T-helper 22 cell (primary cell): ENCODE measurements at regions not wholly inside any gene's neighbourhood (a gene's known extent, or its start where the extent isn't known, plus 50 kb on each side); places are given as distances from the start of the nearest gene placed in this dataset.

Experiments
- DNase-seq: peaks from one replicate; pipeline ENCODE4 v3.0.0-alpha.2; 2020; ENCODE audit warnings: low read depth

DNA sequence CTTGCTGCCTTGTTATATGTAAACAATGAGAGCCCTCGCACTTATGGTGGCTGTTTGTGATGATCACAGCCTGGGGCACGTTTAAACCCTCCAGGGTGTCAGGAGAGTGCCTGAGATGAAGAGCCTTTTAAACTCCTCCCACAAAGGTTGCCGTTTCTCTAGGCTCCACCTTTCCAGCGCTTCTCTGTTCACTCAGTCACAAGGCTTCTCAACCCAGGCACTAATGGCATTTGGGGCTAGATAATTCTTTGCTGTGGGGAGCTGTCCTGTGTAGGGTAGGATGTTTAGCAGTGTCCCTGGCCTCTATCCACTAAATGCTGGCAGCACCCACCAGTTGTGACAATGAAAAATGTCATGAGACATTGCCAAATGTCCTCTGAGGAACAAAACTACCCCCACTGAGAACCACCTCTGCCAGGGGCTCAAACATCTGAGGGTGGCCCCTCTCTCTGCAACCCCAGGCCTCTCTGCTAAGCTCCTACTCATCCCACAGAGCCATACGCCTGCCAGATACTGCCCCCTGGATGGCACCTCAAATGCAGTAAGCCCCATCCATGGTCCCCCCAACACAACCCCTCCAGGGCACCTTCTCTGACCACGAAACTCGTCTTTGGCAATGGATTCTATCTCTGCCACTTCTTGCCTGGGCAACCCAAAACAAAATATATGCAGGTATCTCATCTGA, 144.3 kb upstream of the ZMIZ1 start:
- no peak for DNase-seq

GRCh38 chr10:78925275-78925674, 143.5 kb upstream of the ZMIZ1 start:
- no peak for DNase-seq

DNA sequence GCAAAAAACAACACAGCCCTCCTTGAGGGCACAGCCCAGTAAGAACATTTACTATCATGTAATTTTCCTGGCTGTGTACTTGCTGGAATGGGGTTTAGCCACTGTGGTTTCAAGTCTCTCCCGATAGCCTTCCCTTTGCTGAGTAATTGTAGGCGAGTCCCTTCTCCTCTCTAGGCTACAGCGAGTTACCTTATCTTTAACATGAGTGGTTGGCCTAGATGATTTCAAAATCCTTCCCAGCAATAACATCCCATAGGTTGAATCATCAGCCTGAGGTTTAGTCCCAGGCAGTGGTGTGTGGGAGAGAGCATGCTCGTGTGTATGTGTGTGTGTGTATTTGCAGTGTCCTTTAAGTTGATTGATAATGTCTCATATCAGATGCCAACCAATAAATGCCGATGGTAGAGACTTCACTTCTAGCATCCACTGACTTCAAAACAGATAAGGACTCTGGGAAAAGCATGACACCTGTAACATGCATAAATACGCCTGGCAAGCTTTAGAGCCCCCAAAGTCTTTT, 142.9 kb upstream of the ZMIZ1 start:
- no peak for DNase-seq

GRCh38 chr10:78927257-78927995, 141.3 kb upstream of the ZMIZ1 start:
- no peak for DNase-seq

DNA sequence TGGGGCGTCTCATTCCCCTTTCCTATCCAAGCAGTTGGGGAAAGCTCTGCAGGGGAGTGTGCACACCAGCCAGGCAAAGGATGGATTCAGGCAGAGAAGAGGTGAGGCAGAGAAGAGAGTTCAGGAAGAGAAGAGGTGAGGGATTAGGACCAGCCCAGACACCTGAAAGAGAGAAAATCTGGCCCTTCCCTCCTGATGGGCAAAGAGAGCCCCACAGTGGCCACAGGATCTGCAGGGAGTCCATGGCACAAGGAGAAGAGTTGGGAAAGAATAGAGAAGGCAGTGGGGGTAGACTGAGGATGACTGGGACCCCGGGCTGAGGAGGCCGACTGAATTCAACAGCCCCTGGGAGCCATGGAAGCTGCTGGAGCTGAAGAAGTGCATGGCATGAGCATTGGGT, 140.4 kb upstream of the ZMIZ1 start:
- no peak for DNase-seq

DNA sequence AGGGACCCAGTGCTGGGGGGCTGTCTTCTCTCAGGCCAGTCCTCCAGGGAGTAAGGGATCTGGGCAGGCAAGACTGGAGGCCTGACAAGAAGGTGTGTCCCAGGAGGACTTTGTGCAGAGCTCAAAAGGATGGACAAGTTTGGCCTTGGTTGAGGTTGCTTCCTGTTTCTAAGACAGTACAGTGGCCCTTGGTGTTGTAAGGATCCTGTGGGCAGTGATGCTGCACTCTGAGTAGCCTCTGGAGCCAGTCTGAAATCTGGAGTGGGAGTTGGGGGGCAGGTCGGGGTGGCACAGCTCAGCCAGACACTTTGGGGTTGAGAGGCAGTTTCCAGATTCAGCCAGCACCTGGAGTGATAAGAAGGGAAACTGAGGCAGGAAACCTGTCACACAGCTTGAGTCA, 139.2 kb upstream of the ZMIZ1 start:
- no peak for DNase-seq

DNA sequence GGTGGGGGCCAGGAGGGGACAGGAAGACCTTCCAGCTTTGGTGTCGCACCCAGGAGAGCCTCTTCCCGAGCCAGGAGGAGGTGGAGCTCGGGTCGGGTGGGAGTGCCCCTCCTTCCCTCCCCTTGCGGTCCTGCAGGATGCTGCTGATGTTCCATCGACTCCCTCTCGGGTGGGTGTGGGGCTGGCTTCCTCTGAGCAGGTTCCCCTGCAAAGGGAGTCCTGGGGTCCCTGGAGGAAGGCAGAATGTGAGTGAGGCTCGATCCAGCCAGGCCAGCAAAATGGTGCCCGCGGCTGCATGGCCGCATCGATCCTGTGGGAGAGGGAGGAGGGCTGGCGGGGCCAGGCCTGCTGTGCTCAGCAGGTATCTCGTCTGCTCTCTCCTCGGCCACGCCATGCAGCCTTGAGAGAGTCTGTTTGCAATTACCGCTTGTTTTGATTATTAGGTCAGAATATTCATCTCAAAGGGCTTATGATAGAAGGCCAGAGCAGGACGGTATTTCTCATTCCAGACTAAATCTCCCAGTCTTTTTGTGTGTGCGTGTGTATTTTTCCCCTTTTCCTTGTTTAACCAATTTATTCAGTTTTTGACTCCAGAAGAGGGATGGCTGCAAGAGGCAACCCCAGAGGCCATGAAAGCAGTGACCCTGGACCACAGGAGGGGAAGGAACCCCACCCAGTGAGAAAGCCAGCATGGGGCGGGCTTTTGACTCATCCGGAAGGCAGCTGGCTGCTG, 137.3 kb upstream of the ZMIZ1 start:
- DNase-seq = no peak

GRCh38 chr10:78932054-78932386, 136.7 kb upstream of the ZMIZ1 start:
- no peak for DNase-seq

- DNase-seq = no peak
Observed at GRCh38 chr10:78932861-78933260, 135.9 kb upstream of the ZMIZ1 start.

- DNase-seq = no peak
Observed at GRCh38 chr10:78933828-78934531, 134.8 kb upstream of the ZMIZ1 start.

DNA sequence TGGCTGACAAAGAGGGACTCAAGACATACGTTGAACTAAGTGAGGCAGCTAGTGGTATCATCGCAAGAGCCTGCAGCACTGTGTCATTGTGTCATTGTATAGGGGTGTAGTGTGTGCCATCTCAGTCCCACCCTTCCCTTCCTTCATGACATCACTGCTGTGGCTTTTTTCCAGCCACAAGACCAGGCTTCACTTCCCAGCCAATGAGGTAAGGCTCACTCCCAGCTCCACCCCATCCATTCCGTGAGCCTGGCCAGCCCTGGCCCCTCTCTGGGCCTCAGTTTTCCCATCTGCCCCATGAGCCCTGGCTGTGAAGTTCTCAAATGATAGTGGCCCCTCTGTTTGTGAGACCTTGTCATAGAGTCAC, 134.3 kb upstream of the ZMIZ1 start:
- no peak for DNase-seq

DNA sequence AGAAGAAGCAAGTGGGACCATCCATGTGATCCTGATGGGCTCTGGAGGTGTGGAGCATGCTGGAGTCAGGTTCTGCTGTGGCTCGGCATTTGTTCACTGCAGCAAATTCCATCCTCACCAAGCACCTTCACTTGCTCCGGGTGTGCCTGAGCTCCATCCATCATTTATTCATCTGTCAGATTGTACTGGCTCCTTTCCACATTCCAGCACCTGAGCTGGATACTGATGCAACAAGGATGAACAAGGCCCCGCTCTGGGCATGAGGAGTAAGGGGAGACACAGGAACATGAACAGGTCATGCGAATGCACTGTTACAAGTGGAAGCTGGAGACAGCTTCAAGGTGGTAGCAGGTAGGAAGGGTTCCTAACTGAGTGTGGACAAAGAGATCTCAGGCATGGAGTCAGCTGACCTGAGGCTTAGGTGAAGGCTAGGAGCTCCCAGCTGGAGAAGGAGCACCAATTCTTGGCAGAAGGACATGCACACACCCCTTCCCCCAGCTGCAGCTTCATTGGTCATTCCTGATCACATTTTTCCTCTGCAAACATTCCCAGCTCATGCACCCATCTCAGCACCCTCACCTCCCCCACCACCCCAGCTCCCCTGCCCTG, 133.7 kb upstream of the ZMIZ1 start:
- no peak for DNase-seq

DNA sequence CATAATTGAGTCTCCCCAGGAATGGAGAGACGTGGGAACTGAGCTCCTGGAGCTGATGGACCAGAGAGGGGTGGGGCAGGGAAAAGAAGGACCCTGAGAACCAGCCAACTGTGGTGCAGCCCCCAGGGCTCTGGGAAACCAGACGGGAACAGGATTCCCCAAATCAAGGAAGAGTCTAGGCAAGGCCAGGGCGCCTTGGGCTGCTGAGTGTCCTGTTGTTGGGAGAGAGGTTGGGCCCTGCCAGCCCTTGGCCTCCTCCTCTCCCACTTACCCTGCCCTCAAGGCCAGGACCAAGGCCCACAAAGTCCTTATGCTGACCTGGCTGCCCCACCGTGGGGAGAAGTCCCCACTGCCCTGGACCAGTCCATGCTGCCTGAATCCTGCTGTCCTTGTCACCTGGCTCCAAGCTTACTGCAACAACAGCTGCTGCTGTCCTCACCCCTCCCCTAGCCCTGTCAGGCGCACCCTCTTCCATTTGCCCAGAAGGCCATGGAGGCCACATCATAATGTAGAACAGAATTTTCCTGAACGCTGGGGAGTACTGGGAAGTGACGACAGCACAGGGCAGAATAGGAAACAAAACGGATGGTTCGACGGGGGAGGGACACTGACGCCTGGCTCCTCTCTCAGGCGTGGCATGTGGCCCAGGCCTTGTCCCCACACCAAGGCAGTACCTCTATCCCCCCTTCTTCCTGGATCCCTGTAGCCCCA, 132.9 kb upstream of the ZMIZ1 start:
- no peak for DNase-seq

GRCh38 chr10:78936412-78937342, 132.1 kb upstream of the ZMIZ1 start:
- DNase-seq = no peak

GRCh38 chr10:78937393-78937792, 131.4 kb upstream of the ZMIZ1 start:
- DNase-seq = no peak

DNA sequence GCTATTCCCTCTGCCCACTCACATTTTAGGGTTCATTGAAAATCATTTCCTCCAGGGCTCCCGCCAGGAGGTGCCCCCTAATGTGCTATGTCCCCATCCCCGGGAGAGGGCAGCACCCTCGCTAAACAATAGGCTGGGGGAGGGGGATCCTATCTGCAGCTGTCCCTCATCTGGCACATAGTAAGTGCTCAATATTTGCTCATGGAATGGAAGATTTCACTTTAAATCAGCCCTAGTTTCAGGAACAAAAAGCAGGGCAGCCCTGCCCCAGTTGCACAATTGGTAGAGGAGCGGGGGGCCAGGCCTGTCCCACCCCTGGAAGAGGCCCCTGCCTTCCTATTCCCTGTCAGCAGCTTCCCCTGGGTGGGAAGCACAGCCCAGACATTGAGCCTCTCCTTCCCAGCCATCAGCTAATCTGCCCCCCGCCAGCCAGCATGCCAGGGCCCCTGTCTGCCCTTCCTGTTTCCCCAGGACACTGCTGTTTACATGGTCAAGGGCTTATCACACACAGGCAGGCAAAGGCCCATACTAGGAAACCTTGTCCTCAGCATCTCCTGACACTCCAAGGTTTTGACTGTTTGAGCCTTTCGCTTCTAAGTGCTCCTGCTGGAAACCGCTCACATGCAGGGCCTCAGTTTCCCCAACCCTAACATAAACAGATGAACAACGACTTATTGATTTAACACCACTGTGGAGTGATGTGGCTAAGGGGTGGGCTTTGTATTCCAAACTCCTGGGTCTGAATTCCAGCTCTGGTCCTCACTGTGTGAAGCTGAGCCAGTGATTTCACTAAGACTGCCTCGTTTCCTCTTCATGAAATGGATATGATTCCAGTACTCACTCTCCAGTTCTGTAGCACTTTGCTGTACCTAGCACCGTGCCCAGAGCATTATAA, 130.7 kb upstream of the ZMIZ1 start:
- DNase-seq = no peak

DNA sequence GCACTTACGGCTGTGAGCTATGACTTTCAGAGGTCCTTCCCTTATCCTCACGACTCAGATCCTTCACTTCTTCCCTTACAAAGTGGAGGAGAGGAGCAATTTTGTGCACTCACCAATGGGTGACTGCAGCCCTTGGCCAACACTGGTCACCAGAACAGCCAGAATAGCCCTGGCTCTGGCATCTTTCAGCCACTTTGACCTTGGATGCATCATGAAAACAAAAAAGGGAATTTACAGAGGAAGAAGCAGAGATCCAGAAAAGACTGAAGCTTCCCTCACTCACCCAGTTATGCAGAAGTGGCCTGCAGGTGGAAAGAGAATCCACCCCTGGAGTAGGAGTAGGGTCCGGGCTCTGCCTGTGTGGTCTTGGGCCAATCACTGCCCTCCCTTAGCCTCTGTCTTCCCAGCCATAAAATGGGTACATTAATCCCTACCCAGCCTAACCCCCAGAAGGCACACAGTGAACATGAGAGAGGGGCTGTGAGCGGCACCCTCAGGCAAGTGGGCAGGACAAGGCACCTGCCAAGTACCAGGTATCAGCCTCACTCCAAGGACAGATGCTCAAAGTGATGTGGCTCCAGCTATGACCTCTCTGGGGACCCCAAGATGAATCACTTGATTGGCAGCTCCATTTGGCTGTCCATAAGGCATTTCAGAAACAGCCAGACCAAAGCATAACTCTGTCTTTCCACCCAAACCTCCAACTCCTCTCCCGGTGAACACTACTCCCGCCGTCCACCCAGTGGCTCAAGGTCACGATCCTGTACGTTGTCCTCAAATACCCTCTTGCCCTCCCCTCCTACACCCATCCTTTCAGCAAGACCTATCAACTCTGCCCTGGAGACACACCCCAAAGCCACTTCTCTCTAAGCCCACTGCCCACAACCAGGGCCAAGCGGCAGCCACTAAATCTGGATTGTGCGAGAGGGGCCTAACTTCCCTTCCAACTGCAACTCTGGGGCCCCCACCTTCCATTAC, 129.8 kb upstream of the ZMIZ1 start:
- no peak for DNase-seq

DNA sequence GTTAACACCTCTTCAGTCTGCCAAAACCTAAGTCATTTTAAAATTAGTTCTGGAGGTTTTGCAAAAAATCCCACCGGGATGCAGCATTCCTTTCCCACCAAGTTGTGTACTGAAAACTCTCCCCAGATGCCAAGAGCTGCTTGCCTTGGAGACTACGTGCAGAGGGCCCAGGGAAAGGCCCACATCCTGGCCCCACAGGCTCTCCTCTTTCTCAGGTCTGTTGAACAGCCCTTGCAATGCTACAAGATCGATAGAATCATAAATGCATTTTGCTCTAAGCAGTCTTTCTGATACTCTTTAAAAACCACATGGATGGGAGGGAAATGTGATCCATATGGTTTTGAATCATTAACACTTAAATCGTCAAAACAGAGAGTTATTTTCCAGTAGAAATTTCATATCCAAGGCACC, 126.7 kb upstream of the ZMIZ1 start:
- DNase-seq = no peak
